ENCODE measurements at regions not wholly inside any gene's neighbourhood (a gene's known extent, or its start where the extent isn't known, plus 50 kb on each side); places are given as distances from the start of the nearest gene placed in this dataset.

DNA sequence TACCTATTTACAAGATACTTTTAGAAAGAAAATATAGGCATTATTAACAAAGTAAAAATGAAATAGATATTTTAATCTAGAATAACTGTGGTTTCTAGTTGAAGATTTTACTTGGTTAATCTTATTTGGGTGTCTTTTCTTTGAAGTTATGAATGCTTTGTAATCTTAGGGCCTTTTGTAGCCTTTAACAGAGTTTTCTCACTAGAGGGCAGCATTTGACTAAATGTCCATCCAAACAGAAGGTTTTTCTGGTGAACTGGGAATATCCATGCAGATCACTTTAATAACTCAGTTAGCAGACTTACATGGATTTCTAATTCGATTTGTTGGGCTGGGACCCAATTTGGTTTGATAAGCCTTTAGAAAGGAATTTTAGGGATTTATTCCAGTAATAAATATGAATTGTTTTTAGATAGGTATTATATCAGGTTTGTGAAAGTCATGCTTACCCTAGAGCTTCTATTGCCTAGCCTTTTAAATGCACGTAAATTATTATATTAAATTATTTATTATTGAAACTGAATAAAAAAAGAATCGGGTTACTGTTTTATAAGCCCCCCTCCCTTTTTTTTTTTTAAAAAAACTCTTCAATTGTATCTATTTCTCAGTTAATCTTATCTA, 119.7 kb downstream of the ZNF326 start:
- no peak for TF ChIP-seq POLR2A (IDR thresholded peaks at IDR 0.05)
- TF ChIP-seq, protein P1, sequence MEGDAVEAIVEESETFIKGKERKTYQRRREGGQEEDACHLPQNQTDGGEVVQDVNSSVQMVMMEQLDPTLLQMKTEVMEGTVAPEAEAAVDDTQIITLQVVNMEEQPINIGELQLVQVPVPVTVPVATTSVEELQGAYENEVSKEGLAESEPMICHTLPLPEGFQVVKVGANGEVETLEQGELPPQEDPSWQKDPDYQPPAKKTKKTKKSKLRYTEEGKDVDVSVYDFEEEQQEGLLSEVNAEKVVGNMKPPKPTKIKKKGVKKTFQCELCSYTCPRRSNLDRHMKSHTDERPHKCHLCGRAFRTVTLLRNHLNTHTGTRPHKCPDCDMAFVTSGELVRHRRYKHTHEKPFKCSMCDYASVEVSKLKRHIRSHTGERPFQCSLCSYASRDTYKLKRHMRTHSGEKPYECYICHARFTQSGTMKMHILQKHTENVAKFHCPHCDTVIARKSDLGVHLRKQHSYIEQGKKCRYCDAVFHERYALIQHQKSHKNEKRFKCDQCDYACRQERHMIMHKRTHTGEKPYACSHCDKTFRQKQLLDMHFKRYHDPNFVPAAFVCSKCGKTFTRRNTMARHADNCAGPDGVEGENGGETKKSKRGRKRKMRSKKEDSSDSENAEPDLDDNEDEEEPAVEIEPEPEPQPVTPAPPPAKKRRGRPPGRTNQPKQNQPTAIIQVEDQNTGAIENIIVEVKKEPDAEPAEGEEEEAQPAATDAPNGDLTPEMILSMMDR (IDR thresholded peaks at IDR 0.05), result no peak

Measured in ovary (tissue), 3 donors.